ENCODE measurements at regions not wholly inside any gene's neighbourhood (a gene's known extent, or its start where the extent isn't known, plus 50 kb on each side); places are given as distances from the start of the nearest gene placed in this dataset.

DNA sequence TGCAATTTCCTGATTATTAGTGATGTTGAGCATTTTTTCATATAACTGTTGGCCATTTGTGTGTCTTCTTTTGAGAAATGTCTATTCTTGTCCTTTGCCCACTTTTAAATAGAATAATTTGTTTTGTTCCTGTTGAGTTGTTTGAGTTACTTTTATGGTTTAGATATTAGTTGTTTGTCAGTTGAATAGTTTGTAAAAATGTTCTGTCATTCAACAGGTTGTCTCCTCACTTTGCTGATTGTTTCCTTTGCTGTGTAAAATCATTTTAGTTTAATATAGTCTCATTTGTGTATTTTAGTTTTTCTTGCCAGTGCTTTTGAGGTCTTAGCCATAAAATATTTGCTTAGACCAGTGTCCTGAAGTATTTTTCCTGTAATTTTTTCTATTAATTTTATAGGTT lies 181.8 kb upstream of the GLRA2 start (continued):
- TF ChIP-seq ZNF462 (CRISPR knock-in tag; IDR thresholded peaks at IDR 0.05) (no peak), STAT1 (IDR thresholded peaks at IDR 0.05; ENCODE audit: unreplicated experiment) (no peak), EZH2 (IDR thresholded peaks at IDR 0.05; ENCODE audit: low read depth, unreplicated experiment) (no peak), NANOG (IDR thresholded peaks at IDR 0.05; ENCODE audit: borderline replicate concordance) (no peak), ZNF114 (CRISPR knock-in tag; IDR thresholded peaks at IDR 0.05) (no peak), ETS1 (IDR thresholded peaks at IDR 0.05) (no peak), EZH2phosphoT487 (IDR thresholded peaks at IDR 0.05; ENCODE audit: unreplicated experiment) (no peak)

GRCh38 chrX:14344172-14344940 lies 185.0 kb upstream of the GLRA2 start:
- H3K27me3 Mint-ChIP-seq (ENCODE audit: insufficient read depth, low read depth, poor library complexity), result no peaks in the 10 kb centered on the region
- no peaks in the 10 kb centered on the region for H3K27me3 ChIP-seq (ENCODE audit: insufficient read depth)
- ATAC-seq, result no peak
- DNase-seq (ENCODE audit: low spot score), result peak; percentile 21
- H3K4me1 ChIP-seq (ENCODE audit: insufficient read depth), result no peaks in the 10 kb centered on the region
- no peaks in the 10 kb centered on the region for H3K79me2 ChIP-seq (replicated peaks; ENCODE audit: insufficient read depth)
- no peaks in the 10 kb centered on the region for H3K36me3 ChIP-seq (ENCODE audit: insufficient read depth)
- no peak overlapping the region for H3K4me3 ChIP-seq
- peaks cover 4% of the 10 kb centered on the region; the same call in 1 of the 3 replicates for H3K36me3 Mint-ChIP-seq (ENCODE audit: low read depth)
- H3K4me1 Mint-ChIP-seq, result no peaks in the 10 kb centered on the region
- H3K4me2 ChIP-seq, result no peak overlapping the region
- H3K27ac ChIP-seq (ENCODE audit: low read depth), result no peak overlapping the region
- no peak overlapping the region for H2AFZ ChIP-seq
- no peaks in the 10 kb centered on the region for H3K9me2 ChIP-seq (ENCODE audit: insufficient read depth)
- no peak overlapping the region for H3K27ac Mint-ChIP-seq
- H3F3A ChIP-seq (replicated peaks; ENCODE audit: low read depth), result no peaks in the 10 kb centered on the region
- H3K9me3 Mint-ChIP-seq, result peaks cover 5% of the 10 kb centered on the region; the same call in 2 of the 3 replicates
- no peaks in the 10 kb centered on the region for H4K20me1 ChIP-seq (replicated peaks; ENCODE audit: insufficient read depth)
- H3K4me3 Mint-ChIP-seq, result no peak overlapping the region
- TF ChIP-seq REST (IDR thresholded peaks at IDR 0.05; ENCODE audit: unreplicated experiment) (no peak), CTCF (conservative IDR thresholded peaks at IDR 0.05; ENCODE audit: low read depth in 2 of 2) (peak in 1 of 2 experiments; percentile 37; a peak in 2 of 4 replicates), ZNF331 (CRISPR knock-in tag; IDR thresholded peaks at IDR 0.05; ENCODE audit: low read depth) (no peak), POLR2AphosphoS5 (IDR thresholded peaks at IDR 0.05; ENCODE audit: low read depth) (no peak)
